ENCODE measurements at regions not wholly inside any gene's neighbourhood (a gene's known extent, or its start where the extent isn't known, plus 50 kb on each side); places are given as distances from the start of the nearest gene placed in this dataset.

GRCh38 chr3:163071713-163072112, 1575.1 kb downstream of the OTOL1 start:
- in situ Hi-C loops (cut with HindIII; ENCODE audit: extremely low pct_ligation_motif_present, low pct_unique_long_range_greater_than_20kb) = no loop called here
- TF ChIP-seq ZNF782 (CRISPR knock-in tag; IDR thresholded peaks at IDR 0.05; ENCODE audit: borderline replicate concordance) = no peak
- TF ChIP-seq JDP2 (CRISPR knock-in tag; IDR thresholded peaks at IDR 0.05; ENCODE audit: borderline replicate concordance) = no peak
- no peak for TF ChIP-seq MTA1 (CRISPR knock-in tag; IDR thresholded peaks at IDR 0.05; ENCODE audit: borderline replicate concordance)
- TF ChIP-seq PRDM4 (CRISPR knock-in tag; IDR thresholded peaks at IDR 0.05; ENCODE audit: borderline replicate concordance) = no peak
- no peak for TF ChIP-seq BCL6 (CRISPR knock-in tag; IDR thresholded peaks at IDR 0.05)
- no peak for TF ChIP-seq ZHX1 (CRISPR knock-in tag; IDR thresholded peaks at IDR 0.05; ENCODE audit: low read depth)
- no peak for TF ChIP-seq MLLT10 (CRISPR knock-in tag; IDR thresholded peaks at IDR 0.05)
- no peak for TF ChIP-seq ZNF652 (CRISPR knock-in tag; IDR thresholded peaks at IDR 0.05; ENCODE audit: borderline replicate concordance, low read depth)
- no peak for TF ChIP-seq ZNF329 (CRISPR knock-in tag; IDR thresholded peaks at IDR 0.05; ENCODE audit: low read depth)
- TF ChIP-seq ISX (CRISPR knock-in tag; conservative IDR thresholded peaks at IDR 0.05) = no peak
- no peak for TF ChIP-seq ZNF775 (CRISPR knock-in tag; IDR thresholded peaks at IDR 0.05; ENCODE audit: borderline replicate concordance)
- TF ChIP-seq ZNF691 (CRISPR knock-in tag; IDR thresholded peaks at IDR 0.05; ENCODE audit: borderline replicate concordance, low read depth) = no peak
- TF ChIP-seq ZMAT3 (CRISPR knock-in tag; conservative IDR thresholded peaks at IDR 0.05) = no peak
- TF ChIP-seq JUN (CRISPR knock-in tag; IDR thresholded peaks at IDR 0.05) = no peak
- no peak for TF ChIP-seq TGIF2 (CRISPR knock-in tag; IDR thresholded peaks at IDR 0.05)
- BruUV-seq (replicated peaks) = no TSS peak
- FAIRE-seq = no peak
- H4K20me1 ChIP-seq (ENCODE audit: insufficient read depth, low read length) = no peaks in the 10 kb centered on the region
- no peaks in the 10 kb centered on the region for H3K27me3 ChIP-seq (ENCODE audit: control insufficient read depth in 1 of 2, insufficient read depth in 2 of 2, low read length in 2 of 2)
- H3K27ac ChIP-seq (ENCODE audit: extremely low read length, insufficient read depth, low read length) = no peak overlapping the region
- H3K9ac ChIP-seq (ENCODE audit: insufficient read depth, low read depth, low read length) = no peak overlapping the region
- no peak overlapping the region for H3K4me2 ChIP-seq (ENCODE audit: low read depth, low read length)
- WGBS (ENCODE audit: low lambda C conversion rate) = 0% methylated on average over 2 of the region's 2 CpGs
- peaks cover 13% of the 10 kb centered on the region; the same call in 1 of the 2 replicates for H3K9me3 ChIP-seq (ENCODE audit: low read length)
- no peaks in the 10 kb centered on the region for H3K36me3 ChIP-seq (replicated peaks in 1 of 2; ENCODE audit: control insufficient read depth in 1 of 2, insufficient read depth in 2 of 2, low read length in 2 of 2)
- ATAC-seq = no peak
- POLR2A ChIA-PET = no interaction called here
- H3K4me1 ChIP-seq (ENCODE audit: insufficient read depth, low read length) = no peaks in the 10 kb centered on the region
- intact Hi-C loops (cut with micrococcal nuclease; ENCODE audit: unreplicated experiment) = no loop called here
- no peak overlapping the region for H2AFZ ChIP-seq (ENCODE audit: low read length)
- CTCF ChIA-PET (ENCODE audit: low intra/inter-chr PET ratio, low total read pairs) = no interaction called here
- DNase-seq (ENCODE audit: low spot score) = no peak
- no peaks in the 10 kb centered on the region for H3K79me2 ChIP-seq (ENCODE audit: insufficient read depth, low read length)
- H3K4me3 ChIP-seq (replicated peaks in 1 of 3; ENCODE audit: insufficient read depth in 1 of 3, low read depth in 2 of 3, low read length in 3 of 3) = no peak overlapping the region

All from HepG2 (cell line).